GM21786 (cell line): ENCODE measurements at regions not wholly inside any gene's neighbourhood (a gene's known extent, or its start where the extent isn't known, plus 50 kb on each side); places are given as distances from the start of the nearest gene placed in this dataset.
"Not testable (repeated sequence)": the region's sequence is repeated elsewhere in the genome, so short reads cannot be mapped to it uniquely, and the experiment has no call there.

Experiments used
- ATAC-seq: cut with Tn5 transposase; IDR thresholded peaks from one replicate; pipeline ENCODE4 v1.9.1; 2021; ENCODE audit not compliant: unreplicated experiment

- no peak for ATAC-seq
These were observed 706.7 kb downstream of the SLITRK5 start for GRCh38 chr13:88377852-88378251.

- ATAC-seq: no peak
These were observed 713.4 kb downstream of the SLITRK5 start for GRCh38 chr13:88384542-88384941.

- ATAC-seq: no peak
These were observed 724.6 kb downstream of the SLITRK5 start for GRCh38 chr13:88395804-88396203.

- no peak for ATAC-seq
These were observed 740.5 kb downstream of the SLITRK5 start for GRCh38 chr13:88411696-88412095.

- ATAC-seq: no peak
These were observed 746.6 kb downstream of the SLITRK5 start for GRCh38 chr13:88417801-88418200.

GRCh38 chr13:88424463-88424862 is 753.3 kb downstream of the SLITRK5 start:
- no peak for ATAC-seq

GRCh38 chr13:88426661-88427060 is 755.5 kb downstream of the SLITRK5 start:
- no peak for ATAC-seq

- ATAC-seq: no peak
These were observed 758.7 kb downstream of the SLITRK5 start for GRCh38 chr13:88429862-88430261.

GRCh38 chr13:88434953-88435352 is 763.8 kb downstream of the SLITRK5 start:
- ATAC-seq: no peak

- no peak for ATAC-seq
These were observed 765.8 kb downstream of the SLITRK5 start for GRCh38 chr13:88436974-88437373.

- ATAC-seq: no peak
These were observed 779.3 kb downstream of the SLITRK5 start for GRCh38 chr13:88450515-88450914.

- ATAC-seq: no peak
These were observed 785.0 kb downstream of the SLITRK5 start for GRCh38 chr13:88456151-88456550.

- ATAC-seq: no peak
These were observed 788.2 kb downstream of the SLITRK5 start for GRCh38 chr13:88459331-88459730.

GRCh38 chr13:88461272-88462009 is 790.3 kb downstream of the SLITRK5 start:
- no peak for ATAC-seq

GRCh38 chr13:88464851-88465250 is 793.7 kb downstream of the SLITRK5 start:
- no peak for ATAC-seq

GRCh38 chr13:88472316-88472715 is 801.1 kb downstream of the SLITRK5 start:
- peak; percentile 56 for ATAC-seq

- ATAC-seq: no peak
These were observed 812.0 kb downstream of the SLITRK5 start for GRCh38 chr13:88483202-88483601.

- ATAC-seq: no peak
These were observed 836.7 kb downstream of the SLITRK5 start for GRCh38 chr13:88507909-88508308.

- ATAC-seq: not testable (repeated sequence)
These were observed 841.8 kb downstream of the SLITRK5 start for GRCh38 chr13:88512993-88513392.

- no peak for ATAC-seq
These were observed 855.1 kb downstream of the SLITRK5 start for GRCh38 chr13:88526186-88526852.

GRCh38 chr13:88526853-88527215 is 855.7 kb downstream of the SLITRK5 start:
- ATAC-seq: no peak

GRCh38 chr13:88541994-88542393 is 870.8 kb downstream of the SLITRK5 start:
- no peak for ATAC-seq

- no peak for ATAC-seq
These were observed 873.7 kb downstream of the SLITRK5 start for GRCh38 chr13:88544836-88545235.
